CD14-positive monocyte (primary cell): ENCODE measurements at regions not wholly inside any gene's neighbourhood (a gene's known extent, or its start where the extent isn't known, plus 50 kb on each side); places are given as distances from the start of the nearest gene placed in this dataset.

ENCODE experiments used
- DNase-seq, 3 donors: peaks; one replicate each; pipeline ENCODE4 v3.0.0-alpha.2; 2011 to 2022
- H2AFZ ChIP-seq: 2 replicates; pipeline ENCODE4 v1.6.0; 2012; ENCODE audit warnings: mild to moderate bottlenecking, low read depth, low read length, inconsistent platforms; ENCODE audit not compliant: insufficient read depth, poor library complexity, severe bottlenecking
- H3K27ac ChIP-seq, 2 donors: 1 replicate in 1 of 2; 2 replicates in 1 of 2; pipeline ENCODE4 v1.5.1; 2012 to 2013; ENCODE audit warnings: low read length in 2 of 2, control low read depth in 1 of 2, inconsistent platforms in 1 of 2, low read depth in 1 of 2, mild to moderate bottlenecking in 1 of 2
- H3K27me3 ChIP-seq, 2 donors: one replicate each; pipeline versions ENCODE4 v1.6.0 to v1.6.1; 2011 to 2013; ENCODE audit warnings: low read length in 2 of 2; ENCODE audit not compliant: control insufficient read depth in 2 of 2, insufficient read depth in 2 of 2
- H3K36me3 ChIP-seq, 2 donors: replicated peaks in 1 of 2; 1 replicate in 1 of 2; 2 replicates in 1 of 2; pipeline versions ENCODE4 v1.5.1 to v1.6.1; 2012 to 2013; ENCODE audit warnings: low read length in 2 of 2, control low read depth in 1 of 2, inconsistent platforms in 1 of 2, mild to moderate bottlenecking in 1 of 2; ENCODE audit not compliant: insufficient read depth in 2 of 2, control insufficient read depth in 1 of 2
- H3K4me1 ChIP-seq, 2 donors: 1 replicate in 1 of 2; 2 replicates in 1 of 2; pipeline versions ENCODE4 v1.5.1 to v1.6.1; 2012 to 2013; ENCODE audit warnings: low read length in 2 of 2, control low read depth in 1 of 2, inconsistent platforms in 1 of 2, mild to moderate bottlenecking in 1 of 2, moderate library complexity in 1 of 2; ENCODE audit not compliant: insufficient read depth in 2 of 2, control insufficient read depth in 1 of 2
- H3K4me2 ChIP-seq: replicated peaks from 2 replicates; pipeline ENCODE3; 2012; ENCODE audit warnings: low read length, moderate library complexity, mild to moderate bottlenecking; ENCODE audit not compliant: poor library complexity, severe bottlenecking; ENCODE audit errors: extremely low read depth
- H3K4me3 ChIP-seq, 3 experiments: fragments of 200-600 bp in 1 of 3; sonication (generic) in 1 of 3; replicated peaks in 1 of 3; 1 replicate in 2 of 3; 2 replicates in 1 of 3; pipeline ENCODE4 v1.5.1; 2011 to 2013; ENCODE audit warnings: low read length in 3 of 3, mild to moderate bottlenecking in 3 of 3, control low read depth in 2 of 3, low read depth in 2 of 3, inconsistent platforms in 1 of 3, moderate library complexity in 1 of 3
- H3K79me2 ChIP-seq: 2 replicates; pipeline ENCODE4 v1.6.0; 2012; ENCODE audit warnings: mild to moderate bottlenecking, control low read depth, inconsistent platforms, low read length, moderate library complexity; ENCODE audit not compliant: insufficient read depth
- H3K9ac ChIP-seq: 2 replicates; pipeline ENCODE4 v1.6.0; 2017; ENCODE audit warnings: low read length, mild to moderate bottlenecking; ENCODE audit not compliant: insufficient read depth, poor library complexity, severe bottlenecking
- H3K9me3 ChIP-seq, 2 donors: replicated peaks in 1 of 2; 1 replicate in 1 of 2; 2 replicates in 1 of 2; pipeline versions ENCODE4 v1.5.1 to v1.6.1; 2012 to 2013; ENCODE audit warnings: low read length in 2 of 2, control low read depth in 1 of 2; ENCODE audit not compliant: control insufficient read depth in 1 of 2, insufficient read depth in 1 of 2
- H4K20me1 ChIP-seq: 2 replicates; pipeline ENCODE4 v1.6.0; 2012; ENCODE audit warnings: mild to moderate bottlenecking, low read length, control low read depth, moderate library complexity; ENCODE audit not compliant: insufficient read depth
- H3K27ac Mint-ChIP-seq, 7 donors: one replicate each; pipeline ENCODE4 v1.8.0; 2020; ENCODE audit warnings: mild to moderate bottlenecking in 7 of 7, mixed read lengths in 7 of 7, moderate library complexity in 6 of 7, inconsistent platforms in 2 of 7
- H3K27me3 Mint-ChIP-seq, 3 donors: one replicate each; pipeline ENCODE4 v1.8.0; 2021 to 2022; ENCODE audit warnings: low read depth in 3 of 3, mild to moderate bottlenecking in 3 of 3, mixed read lengths in 3 of 3, moderate library complexity in 3 of 3, inconsistent platforms in 1 of 3
- H3K36me3 Mint-ChIP-seq, 2 donors: one replicate each; pipeline ENCODE4 v1.8.0; 2020; ENCODE audit warnings: mixed read lengths in 2 of 2, inconsistent platforms in 1 of 2, mild to moderate bottlenecking in 1 of 2
- H3K4me1 Mint-ChIP-seq: one replicate; pipeline ENCODE4 v1.8.0; 2020; ENCODE audit warnings: mild to moderate bottlenecking, mixed read lengths
- H3K4me3 Mint-ChIP-seq, 2 donors: one replicate each; pipeline ENCODE4 v1.8.0; 2020; ENCODE audit warnings: mild to moderate bottlenecking in 2 of 2, mixed read lengths in 2 of 2, moderate library complexity in 1 of 2
- H3K9me3 Mint-ChIP-seq, 7 donors: one replicate each; pipeline ENCODE4 v1.8.0; 2020 to 2022; ENCODE audit warnings: mixed read lengths in 7 of 7, mild to moderate bottlenecking in 6 of 7, moderate library complexity in 6 of 7, inconsistent platforms in 2 of 7
- CTCF ChIP-seq: fragments of 200-600 bp; IDR thresholded peaks from one replicate; pipeline ENCODE4 v1.8.0; 2022; ENCODE audit warnings: antibody characterized with exemption, mild to moderate bottlenecking
- WGBS: methylation state at CpG from one replicate; pipeline ENCODE4 v1.1.5; 2013; ENCODE audit warnings: missing lambda C conversion rate; ENCODE audit not compliant: insufficient coverage; 5-methylcytosine and 5-hydroxymethylcytosine counted together
- intact Hi-C, 2 donors: fragments of 100-400 bp; cut with micrococcal nuclease; formaldehyde crosslinking; loops; one replicate each; pipeline versions ENCODE4 v1.15.0 to v1.15.1; 2023

- Histone ChIP-seq H3K9me3 (peaks cover 10 to 17% of the 10 kb centered on the region in 2 donors), H3K4me2 (no peak overlapping the region), H3K27me3 (no peaks in the 10 kb centered on the region), H3K36me3 (no peaks in the 10 kb centered on the region), H3K27ac (no peak overlapping the region), H3K79me2 (no peaks in the 10 kb centered on the region), H3K9ac (no peak overlapping the region), H3K4me3 (no peak overlapping the region), H2AFZ (no peak overlapping the region), H4K20me1 (no peaks in the 10 kb centered on the region), H3K4me1 (no peaks in the 10 kb centered on the region)
- Mint-ChIP-seq H3K9me3 (peaks cover 12 to 18% (median 14%) of the 10 kb centered on the region in 7 donors), H3K27me3 (peaks cover 2 to 15% (median 6%) of the 10 kb centered on the region in 3 donors), H3K27ac (no peak overlapping the region), H3K4me1 (no peaks in the 10 kb centered on the region), H3K4me3 (no peak overlapping the region), H3K36me3 (no peaks in the 10 kb centered on the region)
- intact Hi-C loops: no loop called here
- WGBS: 86% methylated on average over 4 of the region's 6 CpGs
- DNase-seq: no peak
- TF ChIP-seq CTCF: no peak
Measured at GRCh38 chr4:3663791-3664190, 102.4 kb upstream of the ADRA2C start.

GRCh38 chr4:3662516-3662915 lies 103.7 kb upstream of the ADRA2C start:
- Mint-ChIP-seq H3K9me3 (peaks cover 10 to 16% (median 11%) of the 10 kb centered on the region in 7 donors), H3K36me3 (no peaks in the 10 kb centered on the region), H3K27ac (no peak overlapping the region), H3K4me3 (no peak overlapping the region), H3K4me1 (no peaks in the 10 kb centered on the region), H3K27me3 (peaks cover 5 to 28% (median 8%) of the 10 kb centered on the region in 3 donors)
- Histone ChIP-seq H3K4me2 (no peak overlapping the region), H3K9me3 (peaks cover 10 to 17% of the 10 kb centered on the region in 2 donors), H3K79me2 (no peaks in the 10 kb centered on the region), H2AFZ (no peak overlapping the region), H3K27me3 (no peaks in the 10 kb centered on the region), H3K27ac (no peak overlapping the region), H4K20me1 (no peaks in the 10 kb centered on the region), H3K4me3 (no peak overlapping the region), H3K4me1 (no peaks in the 10 kb centered on the region), H3K36me3 (no peaks in the 10 kb centered on the region), H3K9ac (no peak overlapping the region)
- TF ChIP-seq CTCF: no peak
- intact Hi-C loops: no loop called here
- 85% methylated on average over 16 of the region's 16 CpGs for WGBS
- DNase-seq: no peak
